T-helper 17 cell (primary cell): ENCODE measurements at regions not wholly inside any gene's neighbourhood (a gene's known extent, or its start where the extent isn't known, plus 50 kb on each side); places are given as distances from the start of the nearest gene placed in this dataset.

Experiments used
- ATAC-seq: fragments of 150-1000 bp; cut with Tn5 transposase; 2 replicates; pipeline ENCODE4 v1.10.0; 2021; ENCODE audit warnings: mild to moderate bottlenecking, moderate library complexity
- DNase-seq, 3 donors: peaks; one replicate each; pipeline versions ENCODE4 v3.0.0 to v3.0.0-alpha.2; 2020 to 2021
- H3K9me3 ChIP-seq: one replicate; pipeline ENCODE4 v1.7.0; 2013; ENCODE audit warnings: low read length, mild to moderate bottlenecking; ENCODE audit not compliant: control insufficient read depth, poor library complexity, severe bottlenecking
- H3K27ac Mint-ChIP-seq: one replicate; pipeline ENCODE4 v1.8.0; 2022; ENCODE audit warnings: mild to moderate bottlenecking, moderate library complexity, mixed read lengths
- H3K27me3 Mint-ChIP-seq: one replicate; pipeline ENCODE4 v1.8.0; 2022; ENCODE audit warnings: mixed read lengths
- H3K36me3 Mint-ChIP-seq: one replicate; pipeline ENCODE4 v1.8.0; 2022; ENCODE audit warnings: low read depth, mixed read lengths
- H3K4me1 Mint-ChIP-seq: one replicate; pipeline ENCODE4 v1.8.0; 2022; ENCODE audit warnings: mild to moderate bottlenecking, mixed read lengths
- H3K4me3 Mint-ChIP-seq: one replicate; pipeline ENCODE4 v1.8.0; 2022; ENCODE audit warnings: mild to moderate bottlenecking, moderate library complexity, mixed read lengths

DNA sequence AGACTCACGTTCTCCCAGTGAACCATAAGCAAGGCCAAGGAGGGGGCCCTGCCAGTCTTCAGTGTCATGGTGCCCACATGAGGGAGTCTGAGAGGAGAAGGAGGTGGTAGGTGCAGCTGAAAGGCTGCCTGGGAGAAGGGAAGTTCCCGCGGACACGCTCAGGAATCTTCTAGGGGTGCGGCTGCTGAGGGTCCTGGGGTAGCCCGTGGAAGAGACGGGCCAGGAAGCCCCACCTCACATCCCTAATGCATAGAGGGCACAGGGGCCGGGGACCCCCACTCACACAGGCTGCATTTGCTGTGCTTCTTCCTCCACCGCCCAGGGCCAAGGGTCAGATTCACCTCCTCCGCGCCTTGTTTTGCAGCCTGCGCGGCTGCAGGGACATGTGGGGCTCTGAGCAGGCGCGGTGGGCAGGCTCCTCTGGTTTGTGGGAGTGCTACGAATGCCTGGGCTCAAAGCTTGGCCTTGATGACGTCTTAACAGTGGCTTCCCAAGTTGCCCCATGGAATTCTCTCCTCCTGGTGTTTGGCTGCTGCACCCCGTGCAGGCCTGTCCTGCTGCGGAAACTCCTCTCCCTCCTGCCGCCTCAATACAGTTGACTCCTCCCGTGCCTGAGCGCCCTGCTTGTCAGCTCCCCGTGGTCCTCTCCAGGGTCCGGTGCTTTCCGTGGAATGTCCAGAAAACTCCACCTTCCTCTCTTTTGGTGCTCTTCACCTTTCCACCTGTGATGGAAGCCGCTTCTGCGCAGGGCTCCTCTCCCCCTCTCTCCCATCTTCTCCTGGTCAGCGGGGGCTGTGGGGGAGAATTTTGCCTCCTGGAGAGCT, 95.7 kb downstream of the VAPA start:
- DNase-seq (no peak), ATAC-seq (no peak)
- Mint-ChIP-seq H3K27me3 (peaks cover 45% of the 10 kb centered on the region), H3K4me1 (no peaks in the 10 kb centered on the region), H3K4me3 (peak overlapping the region; percentile 10), H3K36me3 (no peaks in the 10 kb centered on the region), H3K27ac (no peak overlapping the region)
- no peaks in the 10 kb centered on the region for H3K9me3 ChIP-seq

- DNase-seq: no peak
- H3K4me1 Mint-ChIP-seq: no peaks in the 10 kb centered on the region
- ATAC-seq: no peak
- H3K27me3 Mint-ChIP-seq: peaks cover 45% of the 10 kb centered on the region
- no peak overlapping the region for H3K4me3 Mint-ChIP-seq
- no peak overlapping the region for H3K27ac Mint-ChIP-seq
- no peaks in the 10 kb centered on the region for H3K9me3 ChIP-seq
- no peaks in the 10 kb centered on the region for H3K36me3 Mint-ChIP-seq
These were observed 96.8 kb downstream of the VAPA start for GRCh38 chr18:10010611-10011015.

DNA sequence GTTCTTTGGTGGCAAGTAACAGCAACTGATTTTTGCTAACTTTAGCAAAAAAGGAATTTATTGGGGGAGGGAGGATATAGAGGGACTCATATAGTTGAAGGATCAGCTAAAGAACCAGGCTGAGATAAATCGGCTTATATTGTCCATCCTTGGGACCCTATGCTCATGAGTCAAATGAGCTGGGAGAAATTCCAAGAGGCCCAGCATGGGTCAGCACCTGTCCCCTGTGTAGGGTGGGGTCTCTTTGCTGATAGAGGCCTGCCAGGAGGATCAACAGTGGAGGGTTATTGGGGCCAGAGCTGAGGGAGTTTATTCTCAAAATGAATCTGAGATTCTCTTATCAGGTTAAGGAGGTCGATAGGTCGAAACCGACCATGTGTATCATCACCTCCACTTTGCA, 97.2 kb downstream of the VAPA start:
- DNase-seq: no peak
- Mint-ChIP-seq H3K4me1 (no peaks in the 10 kb centered on the region), H3K27ac (no peak overlapping the region), H3K36me3 (no peaks in the 10 kb centered on the region), H3K4me3 (no peak overlapping the region), H3K27me3 (peaks cover 42% of the 10 kb centered on the region)
- no peaks in the 10 kb centered on the region for H3K9me3 ChIP-seq
- ATAC-seq: no peak

DNA sequence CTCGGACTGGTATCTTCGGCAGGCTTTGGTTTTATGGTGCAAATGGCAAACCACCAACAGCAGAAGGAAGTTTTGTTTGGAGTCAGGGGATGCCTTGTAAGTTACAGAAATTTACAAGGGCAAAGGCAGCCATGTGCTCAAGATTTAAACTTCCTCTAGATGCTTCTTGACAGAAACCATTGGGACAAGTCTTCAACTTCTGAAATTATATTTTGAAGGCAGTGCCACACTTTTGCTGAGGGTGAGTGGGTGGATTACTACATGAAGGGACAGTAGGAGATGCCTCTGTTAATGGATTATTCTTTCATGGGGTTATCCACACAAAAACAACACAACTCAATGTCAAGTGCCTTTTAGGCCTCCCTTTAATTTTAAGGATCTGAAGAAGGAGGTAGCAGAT, 97.9 kb downstream of the VAPA start:
- H3K36me3 Mint-ChIP-seq: no peaks in the 10 kb centered on the region
- H3K4me1 Mint-ChIP-seq: no peaks in the 10 kb centered on the region
- no peaks in the 10 kb centered on the region for H3K9me3 ChIP-seq
- no peak overlapping the region for H3K27ac Mint-ChIP-seq
- H3K27me3 Mint-ChIP-seq: peaks cover 35% of the 10 kb centered on the region
- DNase-seq (no peak), ATAC-seq (no peak)
- H3K4me3 Mint-ChIP-seq: no peak overlapping the region

DNA sequence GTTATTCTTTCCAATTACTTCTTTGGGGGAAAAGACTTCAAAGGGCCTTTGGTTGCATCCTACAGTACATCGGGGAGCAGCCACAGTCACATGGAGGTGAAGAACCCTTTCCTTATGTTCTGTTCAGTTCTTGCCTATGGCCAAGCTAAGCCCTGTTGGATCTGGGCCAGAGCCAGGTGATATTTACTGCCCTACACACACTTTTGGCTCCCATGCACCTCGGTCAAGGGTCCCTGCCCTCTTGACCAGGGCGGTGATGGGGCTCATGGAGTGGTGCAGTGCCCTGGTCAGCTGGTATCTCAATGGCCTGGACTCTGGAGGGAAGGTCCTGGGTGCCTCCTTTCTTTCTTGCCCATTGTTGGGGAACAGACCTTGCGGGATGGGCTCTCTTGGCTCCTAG, 98.7 kb downstream of the VAPA start:
- H3K4me1 Mint-ChIP-seq: no peaks in the 10 kb centered on the region
- no peak for ATAC-seq
- no peaks in the 10 kb centered on the region for H3K9me3 ChIP-seq
- H3K36me3 Mint-ChIP-seq: no peaks in the 10 kb centered on the region
- no peak for DNase-seq
- H3K4me3 Mint-ChIP-seq: no peak overlapping the region
- H3K27me3 Mint-ChIP-seq: peaks cover 34% of the 10 kb centered on the region
- H3K27ac Mint-ChIP-seq: no peak overlapping the region

- peak overlapping the region; percentile 10 for H3K27ac Mint-ChIP-seq
- H3K36me3 Mint-ChIP-seq: no peaks in the 10 kb centered on the region
These were observed 100.1 kb downstream of the VAPA start for GRCh38 chr18:10013621-10014543.

DNA sequence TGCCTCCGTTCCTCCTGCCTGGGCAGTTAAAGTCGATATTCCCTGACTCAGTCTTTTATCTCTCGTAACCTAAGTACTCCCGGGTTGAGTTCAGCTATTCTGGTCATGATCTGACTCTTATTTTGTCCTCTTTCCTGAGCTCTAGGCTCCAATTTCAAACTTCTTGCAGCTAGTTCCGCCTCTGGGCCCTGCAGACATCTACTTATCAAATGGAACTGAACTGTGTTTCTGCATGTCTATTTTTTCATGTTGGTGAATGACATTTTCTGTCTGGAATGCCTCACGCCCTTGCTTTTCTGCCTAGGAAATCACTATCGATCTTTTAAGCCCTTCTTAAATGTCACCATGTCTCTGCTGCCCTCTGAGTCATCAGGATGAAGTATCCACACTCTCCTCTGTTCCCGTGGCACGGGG, 101.5 kb downstream of the VAPA start:
- H3K27me3 Mint-ChIP-seq: peaks cover 34% of the 10 kb centered on the region
- H3K4me3 Mint-ChIP-seq: no peak overlapping the region
- H3K4me1 Mint-ChIP-seq: no peaks in the 10 kb centered on the region
- H3K36me3 Mint-ChIP-seq: no peaks in the 10 kb centered on the region
- H3K9me3 ChIP-seq: no peaks in the 10 kb centered on the region
- no peak for ATAC-seq
- H3K27ac Mint-ChIP-seq: no peak overlapping the region
- DNase-seq: no peak

More at GRCh38 chr18:10013621-10014543, 100.1 kb downstream of the VAPA start:
- H3K9me3 ChIP-seq: no peaks in the 10 kb centered on the region
- Mint-ChIP-seq H3K4me1 (no peaks in the 10 kb centered on the region), H3K4me3 (no peak overlapping the region), H3K27me3 (peaks cover 39% of the 10 kb centered on the region)
- ATAC-seq (no peak), DNase-seq (no peak)

- no peak overlapping the region for H3K27ac Mint-ChIP-seq
- ATAC-seq (no peak), DNase-seq (no peak)
- H3K4me1 Mint-ChIP-seq: no peaks in the 10 kb centered on the region
- no peaks in the 10 kb centered on the region for H3K9me3 ChIP-seq
- H3K4me3 Mint-ChIP-seq: no peak overlapping the region
- peaks cover 26% of the 10 kb centered on the region for H3K27me3 Mint-ChIP-seq
- no peaks in the 10 kb centered on the region for H3K36me3 Mint-ChIP-seq
These were observed 102.4 kb downstream of the VAPA start for GRCh38 chr18:10015941-10016819.

DNA sequence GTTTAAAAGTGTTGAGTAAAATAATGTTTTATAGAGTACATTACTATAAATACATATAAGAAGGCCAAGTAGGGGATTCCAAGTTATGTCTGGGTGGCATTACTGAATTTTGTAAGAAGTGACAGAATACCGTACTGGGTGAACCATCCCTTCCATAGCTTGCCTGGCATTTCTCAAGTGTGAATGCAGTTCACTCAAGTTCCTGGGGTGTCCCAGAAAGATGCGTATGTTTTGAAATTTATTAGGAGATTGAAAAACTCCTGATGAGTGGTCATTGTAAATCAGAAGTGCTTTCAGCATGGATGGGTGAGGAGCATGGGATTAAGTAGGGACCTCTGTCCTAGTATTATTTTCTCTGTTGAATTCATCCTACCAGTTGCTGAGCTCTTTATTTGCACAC, 103.2 kb downstream of the VAPA start:
- no peak overlapping the region for H3K27ac Mint-ChIP-seq
- ATAC-seq (no peak), DNase-seq (no peak)
- H3K4me3 Mint-ChIP-seq: no peak overlapping the region
- H3K4me1 Mint-ChIP-seq: no peaks in the 10 kb centered on the region
- no peaks in the 10 kb centered on the region for H3K9me3 ChIP-seq
- H3K36me3 Mint-ChIP-seq: no peaks in the 10 kb centered on the region
- peaks cover 26% of the 10 kb centered on the region for H3K27me3 Mint-ChIP-seq

DNA sequence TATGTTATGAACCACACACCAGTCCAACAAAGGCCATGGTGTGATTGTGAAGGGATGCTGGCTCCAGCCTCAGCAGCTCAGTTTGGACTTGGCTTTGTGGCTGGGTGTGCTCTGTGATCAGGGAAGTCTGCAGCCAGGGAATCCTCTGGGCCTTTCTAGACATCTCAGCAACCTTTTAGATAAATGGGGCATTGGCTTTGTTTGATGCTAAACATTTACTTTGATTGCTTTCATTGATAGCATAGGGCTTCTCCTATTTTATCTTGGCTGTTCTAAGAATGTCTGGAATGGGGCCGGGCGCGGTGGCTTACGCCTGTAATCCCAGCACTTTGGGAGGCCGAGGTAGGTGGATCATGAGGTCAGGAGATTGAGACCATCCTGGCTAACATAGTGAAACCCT, 104.5 kb downstream of the VAPA start:
- no peak overlapping the region for H3K27ac Mint-ChIP-seq
- H3K4me3 Mint-ChIP-seq: no peak overlapping the region
- no peaks in the 10 kb centered on the region for H3K9me3 ChIP-seq
- H3K4me1 Mint-ChIP-seq: no peaks in the 10 kb centered on the region
- no peaks in the 10 kb centered on the region for H3K36me3 Mint-ChIP-seq
- no peak for ATAC-seq
- no peak for DNase-seq
- H3K27me3 Mint-ChIP-seq: peaks cover 22% of the 10 kb centered on the region

DNA sequence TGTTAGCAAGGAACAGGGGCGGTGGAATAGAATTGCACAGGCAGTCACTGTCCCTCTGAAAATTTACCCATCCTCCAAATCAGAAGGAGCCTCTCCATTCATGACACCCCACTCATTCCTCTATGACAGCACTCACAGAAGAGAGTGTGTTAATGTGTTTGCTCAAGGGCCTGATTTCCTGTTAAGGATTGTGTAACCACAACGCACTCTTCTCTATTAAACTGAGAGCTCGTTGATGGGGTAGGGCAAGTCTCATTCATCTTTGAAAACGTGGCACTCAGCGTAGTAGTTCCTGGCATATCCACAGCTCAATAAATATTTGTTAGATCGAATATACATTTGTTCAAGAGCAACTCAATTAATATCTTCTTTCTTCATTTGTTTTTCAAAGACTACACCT, 106.4 kb downstream of the VAPA start:
- Mint-ChIP-seq H3K4me3 (no peak overlapping the region), H3K27ac (no peak overlapping the region), H3K27me3 (peaks cover 30% of the 10 kb centered on the region), H3K4me1 (no peaks in the 10 kb centered on the region), H3K36me3 (no peaks in the 10 kb centered on the region)
- no peak for ATAC-seq
- no peaks in the 10 kb centered on the region for H3K9me3 ChIP-seq
- no peak for DNase-seq

DNA sequence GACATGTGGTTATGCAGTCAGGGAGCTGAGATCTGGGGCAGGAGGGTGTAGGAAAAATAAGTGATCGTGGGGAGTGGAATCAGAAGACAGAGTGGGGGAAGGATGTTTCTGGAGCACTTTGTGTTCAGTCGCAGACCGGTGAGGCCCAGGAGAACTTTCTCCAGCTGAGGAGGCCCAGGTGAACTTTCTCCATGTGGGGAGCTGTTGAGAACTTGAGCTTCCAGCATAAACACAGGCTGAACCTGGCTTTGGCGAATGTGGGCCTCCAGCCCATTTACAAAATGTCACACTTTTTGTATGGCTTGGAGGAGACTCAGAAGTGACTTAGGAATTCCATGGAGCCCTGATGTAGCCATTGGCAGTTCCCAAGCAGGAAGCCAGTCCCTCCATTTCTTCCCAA, 108.5 kb downstream of the VAPA start:
- Mint-ChIP-seq H3K27ac (no peak overlapping the region), H3K27me3 (peaks cover 32% of the 10 kb centered on the region), H3K36me3 (no peaks in the 10 kb centered on the region), H3K4me3 (no peak overlapping the region), H3K4me1 (no peaks in the 10 kb centered on the region)
- no peaks in the 10 kb centered on the region for H3K9me3 ChIP-seq
- no peak for DNase-seq
- no peak for ATAC-seq
